ENCODE measurements at regions not wholly inside any gene's neighbourhood (a gene's known extent, or its start where the extent isn't known, plus 50 kb on each side); places are given as distances from the start of the nearest gene placed in this dataset.
"Not testable (repeated sequence)": the region's sequence is repeated elsewhere in the genome, so short reads cannot be mapped to it uniquely, and the experiment has no call there.

- DNase-seq (ENCODE audit: low spot score) = no peak
- intact Hi-C loops (cut with DNase I) = no loop called here
Measured at GRCh38 chr15:59839906-59840305, 150.8 kb upstream of the BNIP2 start.

GRCh38 chr15:59838900-59839299, 149.8 kb upstream of the BNIP2 start:
- DNase-seq (ENCODE audit: low spot score) = no peak
- intact Hi-C loops (cut with DNase I) = no loop called here

DNA sequence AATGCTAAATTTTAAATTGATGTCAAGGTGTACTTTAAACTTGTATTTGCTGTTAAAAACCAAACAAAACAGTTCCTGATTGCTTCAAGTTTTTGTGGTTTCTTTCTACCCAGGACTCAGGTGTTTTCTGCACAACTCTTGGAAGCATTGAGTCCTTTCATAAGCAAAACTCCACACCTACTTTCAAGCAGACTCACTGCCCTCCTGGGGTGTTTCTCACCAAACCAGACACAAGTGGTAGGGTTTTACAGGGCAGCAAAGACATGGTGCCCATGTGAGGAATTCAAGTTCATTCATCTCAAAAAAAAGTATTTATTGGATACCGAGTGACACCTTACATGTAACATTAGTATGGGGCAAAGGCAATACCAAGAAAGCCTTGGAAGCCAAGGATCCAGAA, 146.7 kb upstream of the BNIP2 start:
- intact Hi-C loops (cut with DNase I) = no loop called here
- DNase-seq (ENCODE audit: low spot score) = no peak

DNA sequence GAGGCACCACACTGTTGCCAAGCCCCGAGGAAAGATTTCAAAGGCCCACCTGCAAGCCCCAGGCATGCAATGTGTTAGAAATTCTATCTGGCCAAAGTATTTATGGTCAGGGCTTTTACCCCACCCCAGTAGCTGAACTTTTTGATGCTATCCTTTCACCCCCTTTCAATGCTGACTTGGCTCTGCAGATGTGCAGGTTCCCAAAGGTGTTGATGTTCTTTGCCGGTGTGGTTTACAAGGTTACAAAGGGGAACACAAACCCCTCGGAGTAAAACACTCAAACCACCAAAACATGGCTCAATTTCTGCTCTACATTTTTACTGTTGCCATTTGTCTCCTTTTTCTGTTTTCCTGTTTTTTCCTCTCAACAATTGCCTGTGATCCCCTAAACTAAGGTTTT, 145.4 kb upstream of the BNIP2 start:
- intact Hi-C loops (cut with DNase I) = no loop called here
- no peak for DNase-seq (ENCODE audit: low spot score)

DNA sequence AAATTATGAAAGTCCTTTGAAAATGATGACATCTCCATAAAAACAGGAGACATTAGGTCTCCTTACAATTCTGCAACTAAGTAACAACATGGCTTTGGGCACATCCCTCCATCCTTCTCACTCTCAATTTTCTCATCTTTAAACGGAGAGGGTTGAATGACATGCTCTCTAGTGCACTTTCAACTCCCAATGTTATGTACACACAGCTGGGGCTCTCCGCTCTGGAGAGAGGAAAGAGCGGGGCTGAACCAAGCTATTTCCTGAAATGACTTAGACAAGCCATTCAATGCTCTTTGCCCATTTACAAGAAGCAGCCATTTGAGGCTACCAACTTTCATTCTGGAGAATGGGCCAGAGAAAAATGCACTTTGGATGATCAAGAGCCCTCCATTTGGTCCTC, 144.2 kb upstream of the BNIP2 start:
- intact Hi-C loops (cut with DNase I) = no loop called here
- no peak for DNase-seq (ENCODE audit: low spot score)

DNA sequence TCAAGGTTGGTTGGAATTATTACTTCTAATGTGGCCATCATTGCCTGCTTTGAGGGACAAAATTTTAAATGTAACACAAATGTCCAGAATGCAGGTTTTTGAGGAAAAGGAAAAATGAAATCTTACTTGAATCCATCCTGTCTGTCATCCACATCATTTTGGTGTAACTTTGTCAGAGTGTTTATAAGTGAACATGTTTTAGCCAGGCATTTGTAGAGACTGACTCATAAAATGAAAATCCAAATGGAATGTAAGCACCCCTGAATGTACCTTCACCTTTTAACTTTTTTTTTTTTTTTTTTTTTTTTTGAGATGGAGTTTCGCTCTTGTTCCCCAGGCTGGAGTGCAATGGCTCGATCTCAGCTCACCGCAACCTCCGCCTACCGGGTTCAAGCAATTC, 141.8 kb upstream of the BNIP2 start:
- no peak for DNase-seq (ENCODE audit: low spot score)
- intact Hi-C loops (cut with DNase I) = no loop called here

- no peak for DNase-seq (ENCODE audit: low spot score)
- intact Hi-C loops (cut with DNase I) = no loop called here
Measured at GRCh38 chr15:59830098-59830497, 141.0 kb upstream of the BNIP2 start.

- DNase-seq (ENCODE audit: low spot score) = no peak
- intact Hi-C loops (cut with DNase I) = no loop called here
Measured at GRCh38 chr15:59828861-59829260, 139.7 kb upstream of the BNIP2 start.

GRCh38 chr15:59828263-59828662, 139.1 kb upstream of the BNIP2 start:
- DNase-seq (ENCODE audit: low spot score) = no peak
- intact Hi-C loops (cut with DNase I) = no loop called here

DNA sequence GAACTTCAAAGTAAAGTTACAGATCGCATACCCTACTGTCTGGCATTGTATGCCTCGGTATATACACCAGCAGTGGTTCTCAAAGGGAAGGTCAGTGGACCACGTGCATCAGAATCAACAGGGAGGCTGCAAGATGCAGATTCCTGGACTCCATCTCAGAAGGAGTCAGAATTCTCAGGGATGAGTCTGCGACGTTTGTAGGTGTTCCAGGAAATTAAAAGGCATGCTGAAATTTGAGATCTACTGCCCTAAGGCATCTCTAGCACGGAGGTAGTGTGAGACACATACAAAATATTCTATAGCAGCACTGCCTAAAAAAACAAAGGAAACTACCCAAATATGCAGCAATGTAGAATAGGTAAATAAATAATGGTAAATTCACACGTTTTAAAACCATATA, 136.8 kb upstream of the BNIP2 start:
- DNase-seq (ENCODE audit: low spot score) = no peak
- intact Hi-C loops (cut with DNase I) = no loop called here

- intact Hi-C loops (cut with DNase I) = no loop called here
Measured at GRCh38 chr15:59821286-59821685, 132.2 kb upstream of the BNIP2 start.

GRCh38 chr15:59819092-59819491, 130.0 kb upstream of the BNIP2 start:
- intact Hi-C loops (cut with DNase I) = no loop called here

More at GRCh38 chr15:59821286-59821685, 132.2 kb upstream of the BNIP2 start:
- DNase-seq (ENCODE audit: low spot score) = no peak

GRCh38 chr15:59818336-59818735, 129.2 kb upstream of the BNIP2 start:
- intact Hi-C loops (cut with DNase I) = no loop called here
- no peak for DNase-seq (ENCODE audit: low spot score)

More at GRCh38 chr15:59819092-59819491, 130.0 kb upstream of the BNIP2 start:
- DNase-seq (ENCODE audit: low spot score) = no peak

DNA sequence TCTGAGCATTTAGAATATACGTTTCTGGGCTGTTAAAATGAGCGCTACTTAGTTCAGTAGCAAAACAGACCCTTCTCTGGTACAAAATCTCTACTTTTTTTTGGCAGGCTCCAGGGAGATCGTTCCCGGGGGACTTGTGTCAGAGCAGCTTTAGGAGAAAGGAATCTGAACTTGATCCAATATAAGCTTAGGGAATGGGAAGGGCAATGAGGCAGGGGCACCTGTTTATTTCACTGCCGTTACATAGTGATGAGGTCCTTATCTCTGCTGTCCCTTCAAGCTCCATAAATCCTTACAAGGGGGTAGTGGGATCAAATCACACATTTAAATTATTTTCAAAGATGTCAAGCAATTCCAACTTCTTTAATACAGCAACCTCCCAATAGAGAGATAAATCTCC, 128.7 kb upstream of the BNIP2 start:
- intact Hi-C loops (cut with DNase I) = no loop called here
- DNase-seq (ENCODE audit: low spot score) = no peak

- intact Hi-C loops (cut with DNase I) = no loop called here
- DNase-seq (ENCODE audit: low spot score) = no peak
Measured at GRCh38 chr15:59817053-59817452, 127.9 kb upstream of the BNIP2 start.

GRCh38 chr15:59814409-59814808, 125.3 kb upstream of the BNIP2 start:
- intact Hi-C loops (cut with DNase I) = no loop called here
- DNase-seq (ENCODE audit: low spot score) = no peak

GRCh38 chr15:59812889-59813288, 123.8 kb upstream of the BNIP2 start:
- no peak for DNase-seq (ENCODE audit: low spot score)
- intact Hi-C loops (cut with DNase I) = no loop called here

DNA sequence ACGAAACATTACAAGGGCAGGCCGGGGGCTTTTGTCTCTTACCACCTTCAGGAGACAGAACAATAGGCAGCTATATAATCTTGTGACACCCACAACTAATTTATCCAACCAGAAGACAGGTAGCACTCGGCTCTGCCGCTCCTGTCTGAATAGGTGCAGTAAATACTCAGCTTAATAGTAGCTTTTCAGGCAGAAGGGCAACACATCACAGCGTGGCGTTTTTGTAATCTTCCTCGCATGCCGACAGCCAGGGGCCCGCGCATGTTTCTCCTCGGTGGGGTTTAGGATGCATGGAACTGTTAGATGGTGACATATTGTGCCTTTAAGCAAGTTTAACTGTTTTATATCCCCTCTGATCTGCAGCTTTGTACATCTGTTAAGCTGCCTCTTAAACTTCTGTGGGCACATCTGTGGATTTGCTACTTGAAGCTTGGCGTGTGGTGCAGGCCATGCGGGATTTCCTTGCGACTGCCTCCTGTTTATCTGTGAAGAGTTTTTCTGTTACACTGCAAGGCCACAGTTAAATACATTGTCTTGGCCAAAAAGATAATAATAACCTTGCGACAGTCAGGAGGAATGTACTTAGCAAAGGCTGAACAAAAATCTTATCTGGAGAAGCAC, 123.2 kb upstream of the BNIP2 start:
- DNase-seq (ENCODE audit: low spot score) = no peak
- intact Hi-C loops (cut with DNase I) = no loop called here

DNA sequence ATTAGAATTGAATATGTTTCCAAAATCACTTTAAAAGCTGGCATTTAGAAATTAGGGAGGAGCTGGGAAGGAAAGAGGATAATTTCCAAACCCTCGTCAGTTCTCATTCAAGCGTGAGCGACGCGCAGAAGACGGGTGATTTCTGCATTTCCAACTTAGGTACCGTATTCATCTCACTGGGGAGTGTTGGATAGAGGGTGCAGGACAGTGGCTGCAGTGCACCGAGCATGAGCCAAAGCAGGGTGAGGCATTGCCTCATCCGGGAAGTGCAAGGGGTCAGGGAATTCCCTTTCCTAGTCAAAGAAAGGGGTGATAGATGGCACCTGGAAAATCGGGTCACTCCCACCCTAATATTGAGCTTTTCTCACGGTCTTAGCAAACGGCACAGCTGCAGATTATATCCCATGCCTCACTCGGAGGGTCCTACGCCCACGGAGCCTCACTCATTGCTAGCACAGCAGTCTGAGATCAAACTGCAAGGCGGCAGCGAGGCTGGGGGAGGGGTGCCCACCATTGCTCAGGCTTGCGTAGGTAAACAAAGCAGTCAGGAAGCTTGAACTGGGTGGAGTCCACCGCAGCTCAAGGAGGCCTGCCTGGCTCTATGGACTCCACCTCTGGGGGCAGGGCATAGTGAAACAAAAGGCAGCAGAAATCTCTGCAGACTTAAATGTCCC, 114.3 kb upstream of the BNIP2 start:
- intact Hi-C loops (cut with DNase I); DNase-seq (ENCODE audit: low spot score): not testable (repeated sequence)

DNA sequence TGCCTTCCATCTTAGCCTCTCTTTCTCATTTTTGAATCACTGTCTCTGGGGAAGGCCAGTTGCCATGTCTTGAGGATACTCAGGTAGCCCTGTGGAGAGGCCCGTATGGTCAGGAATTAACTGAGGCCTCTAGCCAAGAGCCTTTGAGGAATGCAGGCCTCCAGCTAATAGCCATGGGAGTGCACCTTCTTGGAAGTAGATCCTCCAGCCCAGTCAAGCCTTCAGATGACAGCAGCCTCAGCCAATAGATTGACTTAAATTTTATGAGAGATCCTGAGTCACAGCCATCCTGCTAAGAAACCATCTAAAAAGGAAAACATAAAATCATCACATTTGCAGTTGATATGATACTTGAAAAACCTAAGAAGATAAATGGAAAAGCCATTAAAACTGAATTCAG, 112.5 kb upstream of the BNIP2 start:
- intact Hi-C loops (cut with DNase I) = no loop called here
- DNase-seq (ENCODE audit: low spot score) = no peak

- DNase-seq (ENCODE audit: low spot score) = no peak
Measured at GRCh38 chr15:59798605-59798917, 109.4 kb upstream of the BNIP2 start.

More at GRCh38 chr15:59798605-59798917, 109.4 kb upstream of the BNIP2 start:
- intact Hi-C loops (cut with DNase I) = no loop called here

Data from posterior vena cava (tissue), 2 donors.